ENCODE measurements at regions not wholly inside any gene's neighbourhood (a gene's known extent, or its start where the extent isn't known, plus 50 kb on each side); places are given as distances from the start of the nearest gene placed in this dataset.

DNA sequence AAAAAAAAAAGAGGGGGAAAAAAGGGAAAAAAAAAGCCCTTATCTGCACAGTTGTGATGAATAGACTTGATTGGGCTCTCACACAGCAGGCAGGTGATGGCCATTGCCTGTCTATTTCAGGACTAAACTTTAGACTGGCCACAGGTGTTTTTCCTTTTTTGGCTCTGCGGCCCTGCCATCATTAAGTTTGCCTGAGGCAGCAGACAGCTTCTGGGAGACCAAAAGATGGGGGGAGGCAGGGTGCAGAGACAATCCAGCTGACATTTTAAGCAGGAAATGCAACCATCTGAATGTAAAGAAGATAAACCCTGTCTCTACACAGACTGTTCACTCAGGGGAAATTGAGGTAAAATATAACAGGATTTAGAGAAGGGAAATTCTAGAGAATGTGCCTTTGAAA is 295.0 kb upstream of the KCNH8 start:
- H2BK5ac ChIP-seq (ENCODE audit: low read depth, low read length, poor library complexity, severe bottlenecking) = no peak overlapping the region
- H3K4ac ChIP-seq (ENCODE audit: low read depth, low read length) = no peak overlapping the region
- H4K8ac ChIP-seq (ENCODE audit: low read depth in 2 of 2, low read length in 2 of 2) = no peak overlapping the region
- no peak overlapping the region for H2AK9ac ChIP-seq (replicated peaks; ENCODE audit: low read depth, low read length, poor library complexity)
- H3K27ac ChIP-seq (ENCODE audit: insufficient read depth, low read length) = no peak overlapping the region
- no peaks in the 10 kb centered on the region for H4K20me1 ChIP-seq (ENCODE audit: insufficient read depth, low read length)
- H3K56ac ChIP-seq (ENCODE audit: extremely low read depth, insufficient read depth, low read length) = no peak overlapping the region
- no peak overlapping the region for H2BK120ac ChIP-seq (ENCODE audit: low read depth, low read length)
- intact Hi-C loops (cut with micrococcal nuclease) (no loop called here), in situ Hi-C loops (cut with MboI; ENCODE audit: low sequenced_read_pairs) (no loop called here), dilution Hi-C loops (cut with HindIII; ENCODE audit: low sequenced_read_pairs, unreplicated experiment) (no loop called here)
- H2AFZ ChIP-seq (replicated peaks; ENCODE audit: low read length, poor library complexity) = no peak overlapping the region
- no peak overlapping the region for H3K4me3 ChIP-seq (ENCODE audit: insufficient read depth, low read depth, low read length)
- H3K9me3 ChIP-seq (ENCODE audit: control insufficient read depth, insufficient read depth, low read length) = peaks cover 4% of the 10 kb centered on the region
- no peaks in the 10 kb centered on the region for H3K79me1 ChIP-seq (ENCODE audit: low read depth in 1 of 2, low read length in 2 of 2)
- ChIA-PET CTCF (no interaction called here), POLR2A (ENCODE audit: unreplicated experiment) (no interaction called here)
- no peak overlapping the region for H3K4me2 ChIP-seq (ENCODE audit: low read depth, low read length)
- no peaks in the 10 kb centered on the region for H3K4me1 ChIP-seq (ENCODE audit: control insufficient read depth, insufficient read depth, low read length)
- no peak overlapping the region for H2AK5ac ChIP-seq (ENCODE audit: low read depth, low read length)
- H3K14ac ChIP-seq (replicated peaks; ENCODE audit: low read depth, low read length) = no peak overlapping the region
- BruUV-seq (replicated peaks) = no TSS peak
- no peak overlapping the region for H3K9ac ChIP-seq (ENCODE audit: low read depth, low read length)
- H3K36me3 ChIP-seq (ENCODE audit: control insufficient read depth, insufficient read depth, low read length) = no peaks in the 10 kb centered on the region
- no peak overlapping the region for H2BK15ac ChIP-seq (ENCODE audit: low read depth, low read length)
- no peak overlapping the region for H4K91ac ChIP-seq (ENCODE audit: insufficient read depth, low read depth, low read length)
- H3K18ac ChIP-seq (ENCODE audit: low read depth, low read length) = no peak overlapping the region
- no peaks in the 10 kb centered on the region for H3K27me3 ChIP-seq (ENCODE audit: control insufficient read depth, insufficient read depth, low read length)
- H2BK20ac ChIP-seq (ENCODE audit: low read depth, low read length) = no peak overlapping the region
- TF ChIP-seq ELK1 (IDR thresholded peaks at IDR 0.05; ENCODE audit: borderline replicate concordance, low read depth, low read length) (no peak), FOS (IDR thresholded peaks at IDR 0.05; ENCODE audit: low read depth, low read length) (no peak), NFE2L2 (IDR thresholded peaks at IDR 0.05; ENCODE audit: low read depth, low read length) (no peak), RAD21 (IDR thresholded peaks at IDR 0.05; ENCODE audit: low read length) (no peak), CHD1 (IDR thresholded peaks at IDR 0.05; ENCODE audit: low read depth, low read length) (no peak), MAFK (IDR thresholded peaks at IDR 0.05; ENCODE audit: low read depth, low read length) (no peak), RFX5 (IDR thresholded peaks at IDR 0.05; ENCODE audit: low read depth, low read length) (no peak), MAZ (IDR thresholded peaks at IDR 0.05; ENCODE audit: borderline replicate concordance, low read depth, low read length) (no peak), RCOR1 (IDR thresholded peaks at IDR 0.05; ENCODE audit: insufficient replicate concordance, low read length) (no peak), MXI1 (IDR thresholded peaks at IDR 0.05; ENCODE audit: borderline replicate concordance, low read depth, low read length) (no peak), SMC3 (IDR thresholded peaks at IDR 0.05; ENCODE audit: low read depth, low read length) (no peak), BHLHE40 (IDR thresholded peaks at IDR 0.05; ENCODE audit: low read depth, low read length) (no peak), POLR2A (IDR thresholded peaks at IDR 0.05; ENCODE audit: low read depth, low read length) (no peak), USF2 (IDR thresholded peaks at IDR 0.05; ENCODE audit: low read depth, low read length) (no peak), CEBPB (IDR thresholded peaks at IDR 0.05; ENCODE audit: low read depth, low read length) (no peak)
- TF ChIP-seq, protein P1, sequence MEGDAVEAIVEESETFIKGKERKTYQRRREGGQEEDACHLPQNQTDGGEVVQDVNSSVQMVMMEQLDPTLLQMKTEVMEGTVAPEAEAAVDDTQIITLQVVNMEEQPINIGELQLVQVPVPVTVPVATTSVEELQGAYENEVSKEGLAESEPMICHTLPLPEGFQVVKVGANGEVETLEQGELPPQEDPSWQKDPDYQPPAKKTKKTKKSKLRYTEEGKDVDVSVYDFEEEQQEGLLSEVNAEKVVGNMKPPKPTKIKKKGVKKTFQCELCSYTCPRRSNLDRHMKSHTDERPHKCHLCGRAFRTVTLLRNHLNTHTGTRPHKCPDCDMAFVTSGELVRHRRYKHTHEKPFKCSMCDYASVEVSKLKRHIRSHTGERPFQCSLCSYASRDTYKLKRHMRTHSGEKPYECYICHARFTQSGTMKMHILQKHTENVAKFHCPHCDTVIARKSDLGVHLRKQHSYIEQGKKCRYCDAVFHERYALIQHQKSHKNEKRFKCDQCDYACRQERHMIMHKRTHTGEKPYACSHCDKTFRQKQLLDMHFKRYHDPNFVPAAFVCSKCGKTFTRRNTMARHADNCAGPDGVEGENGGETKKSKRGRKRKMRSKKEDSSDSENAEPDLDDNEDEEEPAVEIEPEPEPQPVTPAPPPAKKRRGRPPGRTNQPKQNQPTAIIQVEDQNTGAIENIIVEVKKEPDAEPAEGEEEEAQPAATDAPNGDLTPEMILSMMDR (conservative IDR thresholded peaks at IDR 0.05; ENCODE audit: low read depth, low read length) = no peak
- H4K5ac ChIP-seq (ENCODE audit: low read depth, low read length) = no peak overlapping the region
- WGBS, 2 experiments (ENCODE audit: extremely low coverage in 2 of 2, insufficient read length in 1 of 2) = no CpG with 5 or more reads among the region's 1 CpG
- DNase-seq (no peak), ATAC-seq (ENCODE audit: low read depth) (no peak)
- H3K9me1 ChIP-seq (ENCODE audit: insufficient read depth, low read length) = no peaks in the 10 kb centered on the region
- no peak overlapping the region for H3K23ac ChIP-seq (ENCODE audit: low read depth, low read length)
